GM18951 (cell line): ENCODE measurements at regions not wholly inside any gene's neighbourhood (a gene's known extent, or its start where the extent isn't known, plus 50 kb on each side); places are given as distances from the start of the nearest gene placed in this dataset.

Experiments used
- POLR2A ChIP-seq: IDR thresholded peaks from 4 replicates; pipeline ENCODE4 v1.6.1; 2011; ENCODE audit warnings: mild to moderate bottlenecking; ENCODE audit not compliant: insufficient read length, insufficient read depth; ENCODE audit errors: extremely low read depth
- in situ Hi-C: fragments of 300-500 bp; cut with MboI; formaldehyde crosslinking; loops from one replicate; pipeline ENCODE4 v1.12.0; 2022; ENCODE audit warnings: low sequenced_read_pairs, mixed read lengths, inconsistent platforms; ENCODE audit not compliant: unreplicated experiment

DNA sequence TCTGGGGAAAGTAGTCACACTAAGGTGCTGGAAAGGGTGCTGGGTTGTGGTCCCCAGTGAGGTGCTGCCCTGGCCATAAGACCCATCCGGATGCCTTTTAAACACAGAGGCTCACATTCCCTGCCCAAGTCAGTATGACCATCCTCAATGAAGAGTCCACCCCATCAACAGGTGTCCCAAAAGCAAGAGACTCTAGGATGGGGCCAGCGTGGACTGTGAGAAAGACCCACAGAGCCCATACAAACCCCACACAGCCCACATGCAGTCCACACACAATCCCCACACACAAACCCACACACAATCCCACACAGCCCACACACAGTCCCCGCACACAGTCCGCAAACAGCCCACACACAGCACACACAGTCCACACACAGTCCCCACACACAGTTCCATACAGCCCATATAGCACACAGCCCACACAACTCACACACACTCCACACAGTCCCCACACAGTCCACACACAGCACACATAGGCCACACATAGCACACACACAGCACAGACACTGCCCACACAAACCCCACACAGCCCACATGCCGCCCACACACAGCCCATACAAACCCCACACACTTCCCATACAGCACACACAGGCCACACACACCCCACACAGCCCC is 241.4 kb upstream of the SALL3 start:
- no peak for TF ChIP-seq POLR2A
- in situ Hi-C loops, result no loop called here

DNA sequence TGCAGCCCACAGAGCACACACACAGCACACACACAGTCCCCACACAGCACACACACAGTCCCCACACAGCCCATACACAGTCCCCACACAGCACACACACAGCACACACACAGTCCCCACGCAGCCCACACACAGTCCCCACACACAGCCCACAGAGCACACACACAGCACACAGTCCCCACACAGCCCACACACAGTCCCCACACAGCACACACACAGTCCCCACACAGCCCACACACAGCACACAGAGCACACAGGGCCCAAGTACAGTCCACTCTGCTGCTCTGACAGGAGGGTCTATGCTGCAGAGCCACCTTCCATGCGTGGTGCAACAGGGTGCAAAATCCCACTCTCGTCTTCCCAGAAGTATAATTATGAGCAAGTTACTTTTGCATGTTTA is 240.5 kb upstream of the SALL3 start:
- TF ChIP-seq POLR2A, result no peak
- in situ Hi-C loops, result no loop called here

DNA sequence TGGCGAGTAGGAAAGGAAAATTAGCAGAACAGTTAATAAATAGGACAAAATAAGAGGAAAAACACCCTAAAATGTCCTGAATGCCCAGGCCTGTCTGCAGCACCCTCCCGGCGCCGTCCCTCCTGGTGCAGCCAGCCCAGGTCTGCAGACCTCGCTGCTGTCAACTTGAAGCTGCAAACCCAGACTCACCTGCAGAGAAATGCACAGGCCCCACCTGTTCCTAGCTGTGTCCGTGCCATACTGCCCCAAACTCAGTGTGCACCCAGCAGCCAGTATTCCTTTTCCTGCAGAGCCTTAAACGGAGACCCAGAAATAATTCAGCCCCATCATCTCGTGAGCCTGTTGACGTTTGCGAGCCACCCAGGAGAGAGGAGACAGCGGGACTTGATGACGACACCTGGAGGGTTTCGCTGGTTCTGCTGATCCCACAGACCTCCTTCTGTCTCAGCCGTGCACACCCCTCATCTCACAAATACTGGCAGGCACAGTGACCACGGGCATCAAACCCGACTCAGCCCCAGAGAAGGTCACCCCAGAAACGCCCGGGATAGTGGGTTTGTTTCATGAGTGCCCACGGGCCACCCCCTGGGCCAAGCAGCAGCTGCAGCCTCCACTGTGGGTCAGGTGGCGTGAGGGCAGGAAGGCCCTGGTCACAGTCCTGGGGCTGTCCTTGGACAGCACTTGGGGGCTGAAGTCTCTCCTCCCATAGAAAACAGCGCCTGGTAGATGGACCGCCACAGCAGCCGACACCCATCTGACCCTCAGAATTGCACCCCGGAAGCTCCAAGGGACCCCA is 239.5 kb upstream of the SALL3 start:
- TF ChIP-seq POLR2A, result no peak
- in situ Hi-C loops, result no loop called here

DNA sequence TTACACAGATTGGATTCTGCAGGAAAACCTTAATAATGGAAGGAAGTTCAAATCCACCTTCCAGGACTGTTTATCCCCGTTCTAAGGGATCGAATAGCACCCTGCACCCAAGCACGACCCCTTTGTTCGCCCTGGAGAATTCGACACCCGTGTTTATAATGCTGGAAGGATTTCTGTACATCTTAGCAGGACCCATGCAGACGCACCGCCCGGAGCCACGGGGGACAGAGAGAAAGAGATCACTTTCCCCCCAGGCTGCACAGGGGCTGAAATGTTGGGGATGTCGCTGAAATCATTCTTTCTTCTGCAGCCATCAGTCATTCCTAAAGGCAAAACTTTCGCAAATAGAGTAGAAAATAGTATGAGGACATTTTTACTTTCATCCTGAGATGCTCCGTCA is 238.7 kb upstream of the SALL3 start:
- in situ Hi-C loops, result no loop called here
- no peak for TF ChIP-seq POLR2A

DNA sequence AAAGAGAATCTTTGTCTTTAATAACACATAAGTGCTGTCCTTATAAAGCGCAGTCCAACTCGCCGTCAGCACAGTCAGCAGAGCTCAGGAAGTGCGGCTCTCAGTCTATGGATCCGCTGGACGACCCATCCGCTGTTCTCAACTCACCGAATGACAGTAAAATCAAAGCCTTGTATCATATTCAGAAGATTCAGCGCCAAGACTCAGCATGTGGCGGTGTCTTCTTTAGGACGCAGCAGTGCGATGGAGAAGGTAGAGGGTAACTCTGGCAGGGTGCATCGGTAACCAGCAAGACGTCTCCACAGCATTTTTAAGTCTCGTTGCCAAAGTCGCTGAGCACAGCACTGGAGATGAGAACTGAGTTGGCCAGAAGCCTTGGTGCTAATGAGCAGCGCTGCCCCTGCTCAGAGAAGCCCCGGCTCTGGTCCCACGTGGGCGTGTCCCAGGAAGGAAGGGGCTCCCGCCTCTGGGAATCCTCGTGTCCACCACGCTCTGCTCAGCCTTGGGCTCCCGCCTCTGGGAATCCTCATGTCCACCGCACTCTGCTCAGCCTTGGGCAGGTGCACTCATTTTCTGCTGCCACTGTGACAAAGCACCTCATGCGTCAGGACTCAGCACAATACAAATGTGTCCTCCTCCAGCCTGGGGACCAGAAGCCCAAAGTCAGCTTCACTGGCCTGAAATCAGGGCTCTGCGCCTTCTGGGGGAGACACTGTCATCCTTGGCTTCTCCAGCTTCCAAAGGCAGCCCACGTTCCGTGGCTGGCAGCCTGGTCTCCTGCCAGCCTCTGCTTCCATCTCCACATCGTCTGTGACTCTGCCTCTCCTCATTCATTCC is 238.0 kb upstream of the SALL3 start:
- in situ Hi-C loops, result no loop called here
- no peak for TF ChIP-seq POLR2A

DNA sequence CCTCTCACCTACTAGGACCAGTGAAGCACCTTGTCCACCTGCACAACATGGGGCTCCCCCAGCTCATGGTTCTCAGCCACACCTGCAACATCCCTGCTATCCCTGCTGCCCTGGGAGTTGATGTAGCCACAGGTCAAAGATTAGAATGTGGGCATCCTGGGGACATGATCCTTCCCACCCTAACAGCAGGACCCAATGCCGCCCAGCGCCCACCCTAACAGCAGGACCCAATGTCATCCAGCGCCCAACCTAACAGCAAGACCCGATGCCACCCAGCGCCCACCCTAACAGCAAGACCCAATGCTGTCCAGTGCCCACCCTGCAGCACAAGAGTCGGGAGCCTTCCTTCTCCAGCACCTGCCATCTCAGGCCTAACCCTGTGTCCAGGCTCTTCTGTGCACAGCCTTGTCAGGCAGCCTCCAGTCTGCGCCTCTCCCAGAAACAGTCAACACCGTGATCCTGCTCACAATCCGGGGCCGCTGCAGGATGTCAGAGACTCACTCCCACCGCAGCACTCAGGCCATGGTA is 237.3 kb upstream of the SALL3 start:
- no peak for TF ChIP-seq POLR2A
- in situ Hi-C loops, result no loop called here

GRCh38 chr18:78743078-78743477 is 236.5 kb upstream of the SALL3 start:
- TF ChIP-seq POLR2A, result no peak
- in situ Hi-C loops, result no loop called here

DNA sequence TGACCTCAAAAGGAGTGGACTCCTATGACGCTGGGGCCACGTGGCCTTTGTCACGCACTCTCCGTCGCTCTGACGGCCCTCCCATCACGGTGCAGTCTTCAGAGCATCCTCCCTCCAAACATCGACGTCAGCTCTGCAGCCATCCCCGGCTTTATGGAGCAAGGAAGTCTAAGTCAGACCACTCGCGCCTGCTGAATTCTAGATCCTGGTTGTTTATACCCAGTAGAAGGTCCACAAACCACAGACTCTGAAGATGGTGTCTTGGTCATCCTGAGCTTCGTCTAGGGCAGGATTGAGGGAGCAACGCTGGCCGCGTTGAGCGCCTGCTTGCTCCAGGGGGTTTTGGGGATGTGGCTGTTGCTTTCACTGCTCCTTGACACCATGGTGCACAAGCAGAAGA is 228.0 kb upstream of the SALL3 start:
- in situ Hi-C loops, result no loop called here
- TF ChIP-seq POLR2A, result no peak

- TF ChIP-seq POLR2A, result no peak
- in situ Hi-C loops, result no loop called here
Observed at GRCh38 chr18:78753240-78753639, 226.4 kb upstream of the SALL3 start.

DNA sequence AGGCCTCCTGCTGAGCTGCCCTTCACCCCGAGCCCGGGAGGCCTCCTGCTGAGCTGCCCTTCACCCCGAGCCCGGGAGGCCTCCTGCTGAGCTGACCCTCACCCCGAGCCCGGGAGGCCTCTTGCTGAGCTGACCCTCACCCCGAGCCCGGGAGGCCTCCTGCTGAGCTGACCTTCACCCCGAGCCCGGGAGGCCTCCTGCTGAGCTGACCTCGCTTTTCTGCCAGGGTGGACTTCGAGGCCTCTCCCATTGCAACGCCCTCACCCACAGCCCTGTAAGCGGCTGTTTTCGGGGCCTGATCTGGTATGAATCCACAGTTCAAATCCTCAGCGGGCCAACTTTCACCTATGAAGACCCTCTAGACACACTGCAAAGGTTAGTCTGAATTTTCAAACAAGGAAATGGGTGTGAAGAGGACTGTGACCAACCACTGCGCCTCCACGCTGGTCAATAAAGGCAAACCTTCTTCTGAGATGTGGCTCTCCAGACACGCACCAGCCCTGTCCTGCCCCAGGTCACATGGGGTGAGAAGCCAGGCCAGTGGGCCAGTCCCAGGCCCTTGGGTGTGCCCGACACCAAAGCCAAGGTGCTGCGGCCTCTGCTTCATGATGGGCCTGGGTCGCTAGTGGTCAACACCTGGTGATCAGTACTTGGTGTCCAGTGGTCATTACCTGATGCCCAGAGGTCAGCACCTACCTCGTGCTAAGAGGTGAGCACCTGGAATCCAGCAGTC is 225.1 kb upstream of the SALL3 start:
- no peak for TF ChIP-seq POLR2A
- in situ Hi-C loops, result no loop called here

DNA sequence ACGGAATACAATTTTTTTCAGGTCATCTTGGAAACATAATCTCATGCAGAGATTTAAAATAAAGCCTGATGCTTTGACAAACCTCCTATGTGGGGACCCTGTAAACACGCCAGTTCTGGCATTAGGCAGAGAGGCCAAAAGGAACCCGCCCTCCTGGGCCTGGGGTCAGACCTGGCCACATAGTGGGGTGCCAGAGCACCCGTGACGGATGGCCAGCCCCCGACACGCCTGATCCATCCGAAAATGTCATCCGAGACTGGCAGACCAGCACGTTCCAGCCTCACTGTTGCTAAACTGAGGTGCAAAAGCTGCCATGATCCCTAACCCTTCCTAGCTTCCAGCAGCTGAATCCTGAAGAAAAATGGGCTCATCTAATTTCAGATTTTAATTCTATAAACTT is 222.6 kb upstream of the SALL3 start:
- no peak for TF ChIP-seq POLR2A

GRCh38 chr18:78758496-78758895 is 221.1 kb upstream of the SALL3 start:
- in situ Hi-C loops, result no loop called here
- no peak for TF ChIP-seq POLR2A

More for the DNA sequence above, 222.6 kb upstream of the SALL3 start:
- in situ Hi-C loops, result no loop called here

- in situ Hi-C loops, result no loop called here
- TF ChIP-seq POLR2A, result no peak
Observed at GRCh38 chr18:78762753-78763152, 216.9 kb upstream of the SALL3 start.
